ENCODE measurements at regions not wholly inside any gene's neighbourhood (a gene's known extent, or its start where the extent isn't known, plus 50 kb on each side); places are given as distances from the start of the nearest gene placed in this dataset.

DNA sequence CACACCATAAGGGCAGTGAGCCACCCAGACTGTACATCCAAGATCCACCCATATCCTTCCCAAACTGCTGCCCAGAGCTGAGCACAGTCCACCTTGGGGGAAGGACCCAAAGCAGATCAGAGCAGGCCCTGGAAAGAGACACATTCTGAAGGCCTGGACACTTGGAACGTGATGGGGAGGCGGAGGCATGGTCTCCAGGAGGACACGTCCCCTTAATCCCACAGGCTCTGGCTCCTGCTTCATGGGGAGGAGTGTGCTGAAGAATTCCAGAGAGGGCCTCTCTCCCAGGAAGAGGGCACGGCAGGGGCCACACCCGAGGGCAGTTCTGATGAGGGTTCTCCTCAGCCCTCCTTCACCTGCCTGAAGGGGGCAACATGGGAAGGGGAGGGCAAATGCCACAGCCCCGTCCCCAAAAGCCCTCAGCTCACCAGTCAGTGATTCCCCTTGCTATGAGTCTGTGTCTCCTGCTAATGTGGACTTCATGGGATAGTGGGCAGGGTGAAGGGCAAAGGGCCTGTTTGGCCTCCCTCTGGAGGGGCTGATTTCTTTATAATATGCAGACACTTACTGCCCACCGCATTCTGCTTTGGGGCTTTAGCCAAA lies 276.8 kb downstream of the ENC1 start:
- DNase-seq (ENCODE audit: extremely low read depth in 1 of 2, low read depth in 1 of 2), result no peak

GRCh38 chr5:74361406-74362358 lies 278.8 kb downstream of the ENC1 start:
- DNase-seq (ENCODE audit: extremely low read depth in 1 of 2, low read depth in 1 of 2), result no peak

GRCh38 chr5:74360535-74361210 lies 279.9 kb downstream of the ENC1 start:
- DNase-seq (ENCODE audit: extremely low read depth in 1 of 2, low read depth in 1 of 2), result no peak

DNA sequence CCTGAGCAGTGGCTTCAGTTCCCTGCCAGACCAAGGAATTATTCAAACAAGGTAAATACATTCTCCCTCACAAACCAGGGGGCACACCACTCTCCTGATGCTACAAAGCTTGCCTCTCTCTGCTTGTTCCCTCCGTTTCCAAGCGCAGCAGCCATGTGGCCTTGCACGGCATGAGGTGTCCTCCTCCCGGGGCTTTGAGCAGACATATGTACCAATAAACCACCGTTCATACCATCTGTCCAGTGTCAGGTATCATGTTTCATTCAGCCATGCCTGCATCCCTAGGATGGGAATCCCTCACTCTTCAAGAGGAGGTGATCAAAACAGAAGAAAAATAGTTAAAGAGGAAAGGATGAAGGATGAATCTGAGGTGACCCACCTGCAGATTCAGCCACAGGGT lies 282.7 kb downstream of the ENC1 start:
- no peak for DNase-seq (ENCODE audit: extremely low read depth in 1 of 2, low read depth in 1 of 2)

DNA sequence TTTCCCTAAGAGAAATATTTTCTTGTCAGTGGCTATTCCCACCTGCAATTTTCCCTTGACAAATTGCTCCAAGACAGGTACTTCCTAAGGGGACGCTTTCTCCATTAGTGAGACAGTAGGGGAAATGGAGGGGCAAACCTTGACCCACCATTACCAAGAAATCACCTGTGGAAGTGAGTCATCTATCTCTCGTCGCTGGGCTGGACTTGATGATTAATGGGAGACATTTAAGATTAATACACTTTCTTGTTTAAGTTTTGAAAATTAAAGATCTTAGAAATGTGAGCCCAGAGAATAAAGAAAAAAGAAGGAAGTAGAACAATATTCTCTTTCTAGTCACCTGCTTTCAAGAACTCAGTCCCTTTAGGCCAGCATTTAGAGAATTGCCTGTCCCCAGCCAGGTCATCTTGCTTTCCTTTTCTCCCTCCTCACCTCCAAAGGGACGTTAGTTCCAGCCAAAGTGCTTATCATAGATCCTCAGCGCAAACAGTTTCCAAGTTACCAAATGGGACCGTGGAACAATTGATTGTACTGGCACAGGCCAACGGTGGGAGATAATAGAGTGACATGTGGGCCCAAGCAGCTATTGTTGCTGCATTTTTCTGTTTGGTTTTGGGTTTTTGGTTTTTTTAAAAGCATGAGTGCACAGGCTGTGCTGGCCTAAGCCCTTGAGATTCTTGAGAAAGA lies 284.4 kb downstream of the ENC1 start:
- DNase-seq (ENCODE audit: extremely low read depth in 1 of 2, low read depth in 1 of 2), result no peak

GRCh38 chr5:74355041-74355824 lies 285.3 kb downstream of the ENC1 start:
- DNase-seq (ENCODE audit: extremely low read depth in 1 of 2, low read depth in 1 of 2), result no peak

- DNase-seq (ENCODE audit: extremely low read depth in 1 of 2, low read depth in 1 of 2), result no peak
Measured at GRCh38 chr5:74352256-74352655, 288.3 kb downstream of the ENC1 start.

- no peak for DNase-seq (ENCODE audit: extremely low read depth in 1 of 2, low read depth in 1 of 2)
Measured at GRCh38 chr5:74342948-74343682, 297.4 kb downstream of the ENC1 start.

- DNase-seq (ENCODE audit: extremely low read depth in 1 of 2, low read depth in 1 of 2), result no peak
Measured at GRCh38 chr5:74342182-74342581, 298.3 kb downstream of the ENC1 start.

DNA sequence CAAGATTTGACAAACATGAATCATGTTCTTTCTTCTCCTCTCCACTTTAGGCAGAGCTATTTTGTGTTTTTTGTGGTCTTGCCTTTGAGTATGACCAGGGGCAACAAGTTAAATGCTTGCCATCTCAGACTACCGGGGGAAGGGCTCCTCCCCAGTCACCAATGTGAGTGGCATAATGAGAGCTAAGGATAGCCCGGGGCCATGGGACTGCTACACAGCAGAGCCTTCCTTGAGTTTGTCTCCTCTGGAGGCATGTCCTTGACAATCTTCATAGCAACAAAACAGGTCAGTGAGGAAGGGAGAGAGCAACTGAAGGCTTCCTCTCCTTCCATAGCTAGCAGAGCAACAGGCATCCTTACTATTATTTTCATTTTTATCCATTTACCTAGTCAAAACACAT lies 299.3 kb downstream of the ENC1 start:
- DNase-seq (ENCODE audit: extremely low read depth in 1 of 2, low read depth in 1 of 2), result no peak

- DNase-seq (ENCODE audit: extremely low read depth in 1 of 2, low read depth in 1 of 2), result no peak
Measured at GRCh38 chr5:74340476-74340875, 300.1 kb downstream of the ENC1 start.

DNA sequence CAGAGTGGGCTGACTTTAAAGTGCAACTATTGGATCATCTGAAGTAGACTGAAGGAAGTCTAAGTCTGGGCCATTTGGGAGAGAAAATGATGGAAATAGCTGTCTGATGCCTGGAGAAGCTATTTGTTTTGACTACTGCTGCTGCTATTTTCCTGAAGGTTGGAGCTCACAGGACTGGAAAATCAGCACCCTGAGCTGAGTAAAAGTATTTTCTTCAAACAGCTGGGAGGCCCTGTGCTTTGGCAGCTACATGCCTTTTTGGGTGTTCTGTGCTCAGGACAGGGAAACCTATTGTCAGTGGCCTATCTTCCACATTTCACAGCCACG lies 302.6 kb downstream of the ENC1 start:
- no peak for DNase-seq (ENCODE audit: extremely low read depth in 1 of 2, low read depth in 1 of 2)

DNA sequence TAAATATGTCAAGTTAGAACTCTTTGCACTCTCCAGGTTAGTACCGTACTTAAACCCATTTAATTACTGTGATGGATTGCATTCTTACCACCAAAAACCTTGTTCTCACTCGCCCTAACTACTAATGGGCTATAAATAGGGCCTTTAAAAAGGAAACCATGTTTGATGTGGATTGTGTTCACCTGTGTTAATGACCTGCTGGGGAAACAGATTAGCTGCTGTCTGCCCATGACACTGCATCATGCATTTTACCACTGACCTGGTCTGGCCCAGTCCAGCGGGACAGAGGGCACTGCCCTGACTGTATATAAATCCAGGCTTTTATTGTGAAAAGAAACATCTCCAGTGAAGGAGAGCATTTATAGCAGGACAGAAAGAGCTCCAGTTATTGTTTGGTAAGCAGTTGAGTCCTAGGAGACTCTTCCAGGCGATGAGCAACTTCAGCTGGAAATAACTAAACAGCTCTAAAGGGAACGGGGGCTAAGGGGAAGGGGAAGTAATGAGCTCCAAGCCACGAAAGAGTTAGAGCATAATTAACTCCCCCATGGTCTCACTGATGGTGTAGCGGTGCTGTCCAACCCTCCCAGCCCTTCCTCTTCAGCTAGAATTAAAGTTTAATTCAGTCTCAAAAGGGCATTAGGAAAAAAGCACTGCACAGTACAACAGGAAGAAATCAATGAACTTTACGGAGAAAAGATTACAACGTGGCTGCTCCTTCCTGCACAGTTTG lies 303.1 kb downstream of the ENC1 start:
- no peak for DNase-seq (ENCODE audit: extremely low read depth in 1 of 2, low read depth in 1 of 2)

DNA sequence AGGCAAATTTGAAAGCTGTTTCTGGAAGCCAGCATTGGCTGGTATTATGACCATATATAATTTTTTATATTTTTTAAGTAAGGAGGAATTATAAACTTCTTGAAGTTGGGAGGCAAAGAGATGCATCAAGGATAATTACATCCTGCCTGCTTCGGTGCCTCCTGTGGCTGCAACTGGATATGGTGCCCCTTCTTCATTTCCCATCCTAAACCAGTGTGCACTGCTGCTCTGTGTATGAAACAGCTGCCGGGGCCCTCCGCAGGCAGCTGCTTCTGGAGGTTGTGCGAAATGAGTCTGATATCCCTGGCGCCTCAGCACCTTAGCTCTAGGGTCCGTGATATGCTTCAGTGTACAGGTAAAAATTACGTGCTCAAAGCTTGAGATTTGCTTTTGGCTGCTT lies 304.2 kb downstream of the ENC1 start:
- no peak for DNase-seq (ENCODE audit: extremely low read depth in 1 of 2, low read depth in 1 of 2)

GRCh38 chr5:74334762-74335384 lies 305.7 kb downstream of the ENC1 start:
- DNase-seq (ENCODE audit: extremely low read depth in 1 of 2, low read depth in 1 of 2), result no peak

DNA sequence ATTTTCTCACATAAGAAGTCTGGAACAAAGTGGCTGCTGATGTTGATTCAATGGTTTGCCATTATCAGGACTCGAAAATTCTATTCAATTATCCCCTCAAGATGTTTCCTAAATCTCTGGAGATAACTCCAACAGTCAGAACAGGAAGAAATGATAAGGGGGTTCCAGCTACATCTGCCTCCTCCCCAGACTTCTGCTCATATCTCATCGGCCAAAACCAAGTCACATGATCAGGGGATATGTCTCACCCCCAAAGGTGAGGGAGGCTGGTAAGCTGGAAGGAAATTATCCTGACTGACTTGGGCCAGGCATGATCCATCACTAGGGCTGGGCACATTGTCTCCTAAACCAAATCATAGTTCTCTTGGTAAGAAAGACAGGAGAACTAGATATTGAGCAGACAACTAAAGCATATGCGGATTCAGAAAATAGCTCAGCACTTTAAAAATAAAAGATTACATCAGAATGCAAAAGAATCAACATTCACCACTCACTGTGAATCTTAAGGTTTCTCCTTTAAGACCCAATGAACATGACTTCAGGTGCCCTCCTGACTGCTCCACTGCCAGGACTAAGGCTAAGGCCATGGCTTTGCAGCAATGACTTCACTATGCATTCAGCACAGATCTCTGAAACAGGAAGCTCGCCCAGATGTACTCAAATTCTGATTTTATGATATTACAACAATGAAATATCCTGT lies 306.3 kb downstream of the ENC1 start:
- DNase-seq (ENCODE audit: extremely low read depth in 1 of 2, low read depth in 1 of 2), result no peak

DNA sequence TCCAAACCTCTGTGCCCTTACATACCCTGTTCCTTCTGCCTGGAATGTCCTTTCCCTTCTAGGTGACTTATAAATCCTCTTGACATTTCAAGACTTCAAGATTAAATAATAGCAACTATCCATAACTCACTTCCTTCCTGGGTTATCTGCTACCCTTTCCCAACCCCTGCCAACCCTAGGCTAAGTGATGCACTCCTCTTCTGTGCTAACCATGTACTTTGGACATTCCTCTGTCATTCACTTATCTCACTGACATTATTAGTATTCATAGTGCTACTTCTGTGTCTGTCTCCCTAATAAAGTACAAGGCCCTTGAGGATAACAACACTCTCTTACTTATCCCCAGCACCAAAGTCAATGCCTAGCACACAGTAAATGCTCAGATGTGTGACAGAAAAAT lies 307.1 kb downstream of the ENC1 start:
- no peak for DNase-seq (ENCODE audit: extremely low read depth in 1 of 2, low read depth in 1 of 2)

- no peak for DNase-seq (ENCODE audit: extremely low read depth in 1 of 2, low read depth in 1 of 2)
Measured at GRCh38 chr5:74332682-74333081, 307.8 kb downstream of the ENC1 start.
